ENCODE measurements at regions not wholly inside any gene's neighbourhood (a gene's known extent, or its start where the extent isn't known, plus 50 kb on each side); places are given as distances from the start of the nearest gene placed in this dataset.

DNA sequence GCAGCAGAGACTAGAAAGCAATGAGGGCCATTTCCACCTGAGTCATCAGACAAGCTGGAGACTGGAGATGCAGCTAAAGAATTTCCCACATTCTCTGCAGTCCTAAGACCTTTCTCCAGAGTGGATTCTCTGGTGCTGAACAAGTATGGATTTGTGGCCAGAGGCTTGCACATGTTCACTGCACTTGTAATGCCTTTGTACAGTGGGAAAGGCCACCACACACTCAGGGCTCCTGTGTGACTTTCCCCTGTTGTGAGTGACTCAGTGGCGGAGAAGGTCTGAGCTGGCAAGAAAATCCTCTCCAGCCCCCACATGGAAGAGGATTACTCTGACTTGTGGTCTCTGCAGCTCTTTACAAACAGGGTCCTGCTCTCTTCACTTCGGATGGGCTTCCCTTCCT lies 192.3 kb downstream of the C6orf118 start:
- DNase-seq, result no peak
- Histone ChIP-seq H3F3A (ENCODE audit: insufficient read depth, low read length) (no peaks in the 10 kb centered on the region), H3K9ac (ENCODE audit: low read length) (no peak overlapping the region)

DNA sequence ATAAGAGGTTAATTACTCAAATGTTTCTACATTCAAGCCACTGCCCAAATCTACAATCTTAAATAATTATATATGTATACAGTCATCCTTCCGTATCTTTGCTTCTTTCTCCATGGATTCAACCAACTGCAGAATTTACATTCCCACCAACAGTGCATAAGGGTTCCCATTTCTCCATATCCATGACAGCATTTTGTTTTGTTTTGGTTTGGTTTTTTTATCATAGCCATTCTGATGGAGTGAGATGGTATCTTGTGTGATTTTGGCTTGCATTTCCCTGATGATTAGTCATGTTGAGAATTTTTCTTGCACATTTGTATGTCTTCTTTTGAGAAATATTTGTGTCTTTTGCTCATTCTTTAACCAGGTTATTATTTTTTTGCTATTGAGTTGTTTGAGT lies 198.5 kb downstream of the C6orf118 start:
- Histone ChIP-seq H3K27ac (ENCODE audit: low read length) (no peak overlapping the region), H3F3A (ENCODE audit: insufficient read depth, low read length) (no peaks in the 10 kb centered on the region), H2AFZ (ENCODE audit: low read length) (no peak overlapping the region), H3K36me3 (replicated peaks; ENCODE audit: insufficient read depth, low read length) (no peaks in the 10 kb centered on the region), H3K4me2 (ENCODE audit: low read depth, low read length) (no peak overlapping the region), H3K4me1 (ENCODE audit: low read length) (no peaks in the 10 kb centered on the region), H3K79me2 (ENCODE audit: low read length) (no peaks in the 10 kb centered on the region), H3K9me3 (replicated peaks; ENCODE audit: insufficient read depth, low read length) (no peaks in the 10 kb centered on the region), H4K20me1 (ENCODE audit: insufficient read depth, low read length) (no peaks in the 10 kb centered on the region), H3K9ac (ENCODE audit: low read length) (no peak overlapping the region), H3K27me3 (replicated peaks; ENCODE audit: insufficient read depth, low read length) (no peaks in the 10 kb centered on the region), H3K4me3 (ENCODE audit: low read length) (no peak overlapping the region), H3K9me2 (replicated peaks; ENCODE audit: insufficient read depth, low read length) (no peaks in the 10 kb centered on the region)
- TF ChIP-seq EZH2phosphoT487 (IDR thresholded peaks at IDR 0.05; ENCODE audit: low read length) (no peak), EZH2 (optimal IDR thresholded peaks at IDR 0.05; ENCODE audit: low read depth, low read length) (no peak)
- TF ChIP-seq, protein P1, sequence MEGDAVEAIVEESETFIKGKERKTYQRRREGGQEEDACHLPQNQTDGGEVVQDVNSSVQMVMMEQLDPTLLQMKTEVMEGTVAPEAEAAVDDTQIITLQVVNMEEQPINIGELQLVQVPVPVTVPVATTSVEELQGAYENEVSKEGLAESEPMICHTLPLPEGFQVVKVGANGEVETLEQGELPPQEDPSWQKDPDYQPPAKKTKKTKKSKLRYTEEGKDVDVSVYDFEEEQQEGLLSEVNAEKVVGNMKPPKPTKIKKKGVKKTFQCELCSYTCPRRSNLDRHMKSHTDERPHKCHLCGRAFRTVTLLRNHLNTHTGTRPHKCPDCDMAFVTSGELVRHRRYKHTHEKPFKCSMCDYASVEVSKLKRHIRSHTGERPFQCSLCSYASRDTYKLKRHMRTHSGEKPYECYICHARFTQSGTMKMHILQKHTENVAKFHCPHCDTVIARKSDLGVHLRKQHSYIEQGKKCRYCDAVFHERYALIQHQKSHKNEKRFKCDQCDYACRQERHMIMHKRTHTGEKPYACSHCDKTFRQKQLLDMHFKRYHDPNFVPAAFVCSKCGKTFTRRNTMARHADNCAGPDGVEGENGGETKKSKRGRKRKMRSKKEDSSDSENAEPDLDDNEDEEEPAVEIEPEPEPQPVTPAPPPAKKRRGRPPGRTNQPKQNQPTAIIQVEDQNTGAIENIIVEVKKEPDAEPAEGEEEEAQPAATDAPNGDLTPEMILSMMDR (IDR thresholded peaks at IDR 0.05; ENCODE audit: low read length), result no peak
- DNase-seq, result no peak

More for the DNA sequence above, 192.3 kb downstream of the C6orf118 start:
- no peaks in the 10 kb centered on the region for H3K4me1 ChIP-seq (ENCODE audit: low read length)
- H3K27ac ChIP-seq (ENCODE audit: low read length), result no peak overlapping the region
- TF ChIP-seq EZH2phosphoT487 (IDR thresholded peaks at IDR 0.05; ENCODE audit: low read length), result no peak
- no peak for TF ChIP-seq EZH2 (optimal IDR thresholded peaks at IDR 0.05; ENCODE audit: low read depth, low read length)
- TF ChIP-seq, protein P1 (IDR thresholded peaks at IDR 0.05; ENCODE audit: low read length), result no peak
- no peaks in the 10 kb centered on the region for H3K36me3 ChIP-seq (replicated peaks; ENCODE audit: insufficient read depth, low read length)
- no peaks in the 10 kb centered on the region for H3K9me2 ChIP-seq (replicated peaks; ENCODE audit: insufficient read depth, low read length)
- no peak overlapping the region for H3K4me3 ChIP-seq (ENCODE audit: low read length)
- no peaks in the 10 kb centered on the region for H3K79me2 ChIP-seq (ENCODE audit: low read length)
- H4K20me1 ChIP-seq (ENCODE audit: insufficient read depth, low read length), result no peaks in the 10 kb centered on the region
- no peaks in the 10 kb centered on the region for H3K9me3 ChIP-seq (replicated peaks; ENCODE audit: insufficient read depth, low read length)
- no peak overlapping the region for H3K4me2 ChIP-seq (ENCODE audit: low read depth, low read length)
- no peaks in the 10 kb centered on the region for H3K27me3 ChIP-seq (replicated peaks; ENCODE audit: insufficient read depth, low read length)
- H2AFZ ChIP-seq (ENCODE audit: low read length), result no peak overlapping the region

DNA sequence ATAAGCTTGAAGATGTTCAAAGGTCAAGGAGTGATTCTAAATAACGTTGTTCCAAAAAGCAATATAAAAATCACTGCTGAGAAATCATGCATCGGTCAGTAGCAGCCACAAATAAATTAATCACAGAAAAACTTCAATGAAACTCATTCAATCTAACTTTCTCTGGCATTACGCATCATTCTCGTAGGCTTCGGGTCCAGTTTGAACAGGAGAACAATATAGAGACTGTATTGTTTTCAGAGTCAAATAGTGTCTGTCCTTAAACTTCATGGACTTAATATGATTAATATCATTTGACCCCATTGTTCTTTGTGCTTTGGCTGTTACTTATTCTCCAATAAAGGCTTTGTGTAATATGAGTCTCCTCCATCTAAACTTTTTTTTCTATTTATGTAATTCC lies 200.4 kb downstream of the C6orf118 start:
- H3K27ac ChIP-seq (ENCODE audit: low read length), result no peak overlapping the region

More for the DNA sequence above, 200.4 kb downstream of the C6orf118 start:
- H4K20me1 ChIP-seq (ENCODE audit: insufficient read depth, low read length), result no peaks in the 10 kb centered on the region
- no peaks in the 10 kb centered on the region for H3K27me3 ChIP-seq (replicated peaks; ENCODE audit: insufficient read depth, low read length)
- TF ChIP-seq, protein P1 (IDR thresholded peaks at IDR 0.05; ENCODE audit: low read length), result no peak
- TF ChIP-seq EZH2phosphoT487 (IDR thresholded peaks at IDR 0.05; ENCODE audit: low read length), result no peak
- TF ChIP-seq EZH2 (optimal IDR thresholded peaks at IDR 0.05; ENCODE audit: low read depth, low read length), result no peak
- H3K9me3 ChIP-seq (replicated peaks; ENCODE audit: insufficient read depth, low read length), result no peaks in the 10 kb centered on the region
- no peaks in the 10 kb centered on the region for H3F3A ChIP-seq (ENCODE audit: insufficient read depth, low read length)
- no peak for DNase-seq
- no peaks in the 10 kb centered on the region for H3K36me3 ChIP-seq (replicated peaks; ENCODE audit: insufficient read depth, low read length)
- H2AFZ ChIP-seq (ENCODE audit: low read length), result no peak overlapping the region
- no peak overlapping the region for H3K4me3 ChIP-seq (ENCODE audit: low read length)
- no peaks in the 10 kb centered on the region for H3K79me2 ChIP-seq (ENCODE audit: low read length)
- no peak overlapping the region for H3K9ac ChIP-seq (ENCODE audit: low read length)
- no peaks in the 10 kb centered on the region for H3K4me1 ChIP-seq (ENCODE audit: low read length)
- H3K4me2 ChIP-seq (ENCODE audit: low read depth, low read length), result no peak overlapping the region
- H3K9me2 ChIP-seq (replicated peaks; ENCODE audit: insufficient read depth, low read length), result no peaks in the 10 kb centered on the region

Data from MM.1S (cell line).